ENCODE measurements at regions not wholly inside any gene's neighbourhood (a gene's known extent, or its start where the extent isn't known, plus 50 kb on each side); places are given as distances from the start of the nearest gene placed in this dataset.
"Not testable (repeated sequence)": the region's sequence is repeated elsewhere in the genome, so short reads cannot be mapped to it uniquely, and the experiment has no call there.

DNA sequence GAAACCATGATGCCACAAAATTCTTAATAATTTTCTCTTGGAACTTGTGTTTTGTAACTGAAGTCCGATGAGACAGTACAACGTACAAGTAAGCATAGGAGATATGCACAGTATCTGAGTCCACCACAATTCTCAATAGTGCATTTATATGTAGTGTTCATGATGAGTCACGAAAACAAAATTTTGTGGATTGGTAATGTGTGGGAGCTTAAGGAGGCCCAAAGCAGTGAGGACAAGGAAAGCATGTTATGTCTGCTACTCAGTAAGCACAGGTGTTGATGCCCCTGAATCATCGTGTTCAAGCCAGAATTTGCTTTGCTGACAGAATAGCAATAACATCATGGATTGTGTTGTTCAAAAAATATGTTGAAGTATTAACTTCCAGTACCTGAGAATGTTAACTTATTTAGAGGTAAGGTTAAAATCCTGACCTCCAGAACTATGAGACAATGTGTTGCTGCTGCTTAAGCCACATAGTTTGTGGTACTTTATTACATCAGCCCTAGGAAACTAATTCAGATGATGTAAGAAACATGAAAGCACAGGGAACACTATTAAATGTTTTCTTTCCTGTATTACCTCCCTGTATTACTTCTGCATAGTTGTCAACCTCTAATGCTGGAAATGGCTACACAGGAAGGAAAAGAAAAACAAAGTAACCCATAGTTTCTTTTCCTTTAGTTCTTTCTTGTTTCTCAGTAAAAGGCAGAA, 201.3 kb downstream of the SLITRK6 start:
- FAIRE-seq = no peak

DNA sequence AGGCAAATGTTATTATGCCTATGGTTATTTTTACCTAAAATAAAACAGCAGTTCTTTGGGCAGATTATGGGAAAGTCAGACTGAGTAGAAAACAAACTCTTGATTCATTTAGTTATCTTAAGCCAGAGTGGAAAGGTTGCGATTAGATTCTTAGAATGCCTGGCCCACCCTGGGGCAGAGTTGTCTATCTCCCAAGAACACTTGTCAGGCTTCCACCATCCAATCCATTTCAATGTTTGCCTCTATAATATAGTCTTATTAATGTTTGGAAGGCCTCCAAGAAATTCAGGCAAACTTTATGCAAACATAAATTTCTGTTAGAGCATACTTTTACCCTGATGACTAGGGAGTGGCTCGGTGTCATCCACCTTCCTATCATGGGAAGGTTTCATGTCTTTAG, 207.0 kb downstream of the SLITRK6 start:
- no peak for FAIRE-seq

DNA sequence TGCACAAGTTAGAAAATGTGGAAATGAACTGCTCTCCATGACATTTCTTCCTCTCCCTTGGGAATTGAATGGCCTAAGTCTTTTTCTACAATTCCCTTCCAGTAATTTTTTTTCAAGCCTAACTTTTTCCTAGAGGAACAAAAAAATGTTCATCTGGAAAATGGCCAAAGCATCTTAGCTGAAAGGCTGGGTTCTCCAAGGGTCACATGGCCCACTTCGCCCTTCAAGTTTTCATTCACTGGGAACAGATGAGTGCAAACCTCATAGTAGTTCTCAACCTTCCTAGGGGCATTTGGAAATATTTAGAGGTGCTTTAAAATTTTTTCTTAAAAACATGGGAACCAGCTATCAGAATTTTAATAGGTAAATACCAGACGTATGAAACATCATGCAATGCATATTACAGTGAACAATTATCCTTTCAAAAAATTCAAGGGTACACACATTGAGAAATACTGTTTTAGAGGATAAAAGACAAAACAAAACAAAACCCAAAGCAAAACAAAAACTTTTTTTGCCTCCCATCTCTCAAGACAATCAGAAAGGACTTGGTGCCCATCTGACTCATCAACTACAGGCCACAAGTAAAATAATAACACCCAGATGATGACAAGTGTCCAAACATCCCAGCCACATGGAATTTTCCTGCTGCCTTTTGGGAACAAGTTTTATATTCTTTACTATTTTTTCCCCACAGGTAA, 208.8 kb downstream of the SLITRK6 start:
- FAIRE-seq = no peak

DNA sequence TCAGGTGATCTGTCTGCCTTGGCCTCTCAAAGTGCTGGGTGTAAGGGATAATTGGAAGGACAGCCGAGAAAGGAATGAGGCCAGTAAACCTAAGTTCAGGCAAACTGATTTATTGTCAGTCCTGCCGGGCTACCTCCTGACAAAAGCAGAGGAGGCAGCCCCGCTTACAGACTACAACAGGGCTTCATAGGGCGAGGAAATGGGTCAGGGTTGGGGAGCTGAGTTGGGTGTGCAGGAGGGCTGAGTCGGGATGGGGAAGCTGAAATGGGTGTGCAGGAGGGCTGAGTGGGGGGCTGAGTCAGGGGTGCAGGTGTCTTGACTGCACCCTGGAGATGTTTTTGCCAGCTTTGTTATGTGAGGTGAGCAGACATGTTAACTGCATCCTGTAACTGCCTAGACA, 210.2 kb downstream of the SLITRK6 start:
- no peak for FAIRE-seq

DNA sequence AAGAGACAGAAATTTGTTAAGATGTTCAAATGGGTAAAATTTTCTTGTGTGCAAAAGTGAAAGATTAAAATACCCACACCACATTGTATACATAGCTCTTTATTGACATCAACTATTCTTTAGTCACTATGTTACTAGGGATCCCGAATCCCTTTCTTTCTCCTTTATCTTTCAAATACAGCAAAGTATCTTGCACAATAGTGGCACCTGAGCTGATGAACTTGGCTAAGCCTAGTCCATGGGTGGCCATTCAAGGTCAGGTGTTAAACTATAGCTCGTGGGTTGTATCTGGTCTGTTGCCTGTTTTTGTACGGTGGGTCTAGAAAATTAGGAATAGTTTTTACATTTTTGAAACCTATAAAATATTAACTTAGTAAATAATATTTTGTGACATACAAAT, 210.9 kb downstream of the SLITRK6 start:
- FAIRE-seq = no peak

DNA sequence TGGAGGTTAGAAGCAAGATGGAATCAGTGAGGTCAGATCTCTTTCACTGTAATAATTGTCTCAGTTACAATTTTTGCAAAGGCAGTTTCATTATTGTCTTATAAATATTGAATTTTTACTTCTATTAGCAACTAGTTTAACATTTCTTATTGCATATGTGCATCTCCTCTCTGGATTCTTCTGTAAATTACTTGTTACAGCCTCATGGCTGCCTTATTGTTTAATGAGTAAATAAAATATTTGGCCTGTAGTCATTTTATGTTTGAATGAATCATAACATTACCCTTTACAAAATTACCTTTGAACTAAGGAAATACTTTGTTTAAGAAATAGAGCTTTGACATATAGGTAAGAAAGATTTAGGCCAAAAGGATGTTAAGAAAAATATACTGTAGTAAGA, 212.4 kb downstream of the SLITRK6 start:
- FAIRE-seq = no peak

DNA sequence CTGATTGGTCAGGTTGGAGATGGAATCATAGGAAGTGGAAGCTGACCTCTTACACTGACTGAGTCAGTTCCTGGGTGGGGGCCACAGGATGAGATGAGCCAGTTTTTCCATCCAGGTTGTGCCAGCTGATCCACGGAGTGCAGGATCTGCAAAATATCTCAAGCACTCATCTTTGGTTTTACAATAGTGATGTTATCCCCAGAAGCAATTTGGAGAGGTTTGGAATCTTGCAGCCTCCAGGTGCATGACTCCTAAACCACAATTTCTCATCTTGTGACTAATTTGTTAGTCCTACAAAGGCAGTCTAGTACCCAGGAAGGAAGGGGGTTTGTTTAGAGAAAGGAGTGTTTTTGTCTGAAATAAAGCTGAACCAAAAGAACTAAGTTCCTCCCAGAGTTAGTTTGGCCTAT, 212.8 kb downstream of the SLITRK6 start:
- FAIRE-seq = no peak

DNA sequence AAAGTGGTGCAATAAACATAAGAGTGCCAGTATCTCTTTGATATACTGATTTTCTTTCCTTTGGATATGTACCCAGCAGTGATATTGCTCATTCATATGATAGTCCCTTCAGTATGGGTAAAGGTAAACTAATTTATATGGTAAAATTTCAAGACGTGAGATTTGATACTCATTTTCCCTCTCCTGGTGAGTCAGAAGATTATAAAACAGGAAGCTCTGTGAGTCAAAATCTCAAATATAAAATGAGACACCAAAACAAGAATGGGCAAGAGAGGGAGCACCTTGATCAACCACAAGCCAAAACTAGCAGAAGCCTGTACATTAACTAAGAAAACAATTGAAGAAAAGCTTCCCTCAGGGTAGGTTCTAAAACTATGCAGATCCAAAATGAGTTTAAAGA, 216.3 kb downstream of the SLITRK6 start:
- FAIRE-seq = no peak

DNA sequence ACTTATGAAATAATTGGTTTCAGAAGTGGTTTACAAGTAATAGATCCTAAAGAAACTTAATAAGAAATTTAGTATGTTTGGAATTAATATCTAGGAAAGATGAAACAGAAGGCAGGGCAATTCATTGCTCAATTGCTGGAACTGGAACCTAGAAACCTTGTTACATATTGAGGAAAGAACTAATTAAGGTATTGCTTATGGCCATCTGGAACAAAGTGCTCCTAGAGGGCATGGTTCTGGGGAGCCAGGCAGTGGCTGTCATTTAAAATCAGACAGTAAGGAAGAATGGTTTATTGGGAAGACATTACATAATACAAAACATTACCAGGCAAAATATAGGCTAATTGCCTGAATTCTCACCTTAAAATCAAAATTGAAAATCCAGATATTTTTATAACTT, 224.1 kb downstream of the SLITRK6 start:
- FAIRE-seq = no peak

DNA sequence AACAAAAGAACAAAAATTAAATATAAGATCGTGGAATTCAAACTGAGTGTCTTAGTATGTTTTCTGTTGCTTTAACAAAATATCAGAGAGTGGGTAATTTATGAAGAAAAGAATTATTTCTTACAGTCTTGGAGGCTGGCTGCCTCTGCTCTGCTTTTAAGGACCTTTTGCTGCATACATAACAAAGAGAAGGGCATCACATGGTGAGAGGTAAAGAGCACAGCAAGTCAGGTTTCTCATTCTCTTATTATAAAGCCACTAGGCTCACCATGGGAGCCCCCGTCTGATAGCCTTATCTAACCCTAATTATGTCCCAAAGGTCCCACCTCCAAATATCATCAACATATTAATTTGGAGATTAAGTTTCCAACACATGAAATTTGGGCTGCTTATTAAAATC, 231.3 kb downstream of the SLITRK6 start:
- no peak for FAIRE-seq

DNA sequence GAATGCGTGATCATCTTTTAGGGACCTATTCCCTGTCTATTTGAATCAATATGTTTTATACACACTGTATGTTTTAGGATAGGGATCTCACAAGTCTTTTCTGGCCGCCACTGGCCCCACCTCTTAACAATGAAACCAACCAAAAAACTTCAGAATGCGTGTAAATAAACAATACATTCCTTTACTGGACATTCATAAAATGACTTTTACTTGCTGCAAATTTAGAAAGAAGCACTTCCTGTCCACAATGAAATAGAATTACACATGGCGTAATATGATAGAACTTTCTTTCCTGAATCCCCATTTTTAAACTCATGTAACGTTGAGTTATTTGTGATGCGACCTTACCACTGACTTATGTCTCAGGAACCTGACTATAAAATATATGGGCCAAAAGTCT, 233.6 kb downstream of the SLITRK6 start:
- FAIRE-seq = no peak

DNA sequence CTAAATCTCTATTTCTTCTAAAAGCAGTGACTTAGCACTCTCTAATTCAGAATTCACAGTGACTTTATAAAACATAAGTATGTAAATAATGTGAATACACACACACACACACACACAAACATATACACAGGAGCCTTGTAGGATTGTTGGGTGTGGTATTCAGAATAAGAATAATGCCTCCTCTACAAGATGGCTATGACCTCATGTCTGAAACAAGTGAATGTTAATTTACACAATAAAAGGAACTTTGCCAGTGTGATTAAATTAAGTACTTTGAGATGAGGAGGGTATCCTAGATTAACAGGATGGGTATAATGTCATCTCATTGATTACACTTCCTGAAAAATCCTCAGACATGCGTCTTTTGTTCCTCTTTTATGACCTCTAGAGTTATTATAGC, 234.6 kb downstream of the SLITRK6 start:
- FAIRE-seq = no peak

DNA sequence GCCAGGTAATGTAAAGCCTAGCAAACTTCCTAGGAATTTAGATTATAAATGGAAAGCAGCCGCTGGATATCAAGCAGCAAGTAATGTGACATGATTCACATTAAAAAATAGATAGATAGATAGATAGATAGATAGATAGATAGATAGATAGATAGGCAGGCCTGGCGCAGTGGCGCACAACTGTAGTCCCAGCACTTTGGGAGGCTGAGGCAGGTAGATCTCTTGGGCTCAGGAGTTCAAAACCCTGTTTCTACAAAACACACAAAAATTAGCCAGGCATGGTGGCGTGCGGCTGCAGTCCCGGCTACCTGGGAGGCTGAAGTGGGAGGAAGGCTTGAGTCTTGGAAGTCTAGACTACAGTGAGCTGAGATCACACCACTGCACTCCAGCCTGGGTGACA, 236.9 kb downstream of the SLITRK6 start:
- FAIRE-seq = no peak

DNA sequence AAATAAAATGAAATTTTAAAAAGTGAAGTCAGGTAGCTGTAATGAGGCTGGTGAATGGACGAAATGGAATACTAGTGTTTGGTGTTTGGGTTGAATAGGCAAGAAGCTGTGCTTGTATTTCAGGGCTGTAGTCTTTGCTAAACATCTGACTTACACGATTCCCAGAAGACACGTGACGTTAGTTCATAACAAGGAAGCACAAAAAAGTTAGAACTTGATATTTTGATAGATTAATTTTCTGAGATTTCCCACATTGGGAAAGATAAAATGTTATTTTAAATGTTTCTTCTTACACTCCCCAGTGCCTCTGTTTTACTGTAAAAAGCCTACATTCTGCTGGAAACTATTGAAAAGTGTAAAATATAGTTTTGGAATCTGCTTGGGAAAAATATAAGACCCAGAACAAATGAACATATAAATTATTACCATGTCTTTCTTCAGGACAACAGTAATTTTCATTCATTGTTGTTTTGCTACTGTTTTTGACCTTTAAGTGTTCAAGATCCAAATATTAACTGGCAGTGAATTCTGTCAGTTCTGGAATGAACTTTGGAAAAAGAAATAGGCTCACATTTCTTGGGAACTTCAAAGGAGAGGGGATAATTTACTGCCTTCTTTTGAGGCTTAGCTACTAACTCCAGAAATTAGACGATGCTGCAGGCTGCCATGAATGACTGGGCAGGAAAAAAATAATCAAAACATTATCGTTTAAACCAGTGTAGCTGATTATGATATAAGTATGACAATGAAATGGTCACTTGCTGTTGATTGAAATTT, 241.3 kb downstream of the SLITRK6 start:
- no peak for FAIRE-seq

DNA sequence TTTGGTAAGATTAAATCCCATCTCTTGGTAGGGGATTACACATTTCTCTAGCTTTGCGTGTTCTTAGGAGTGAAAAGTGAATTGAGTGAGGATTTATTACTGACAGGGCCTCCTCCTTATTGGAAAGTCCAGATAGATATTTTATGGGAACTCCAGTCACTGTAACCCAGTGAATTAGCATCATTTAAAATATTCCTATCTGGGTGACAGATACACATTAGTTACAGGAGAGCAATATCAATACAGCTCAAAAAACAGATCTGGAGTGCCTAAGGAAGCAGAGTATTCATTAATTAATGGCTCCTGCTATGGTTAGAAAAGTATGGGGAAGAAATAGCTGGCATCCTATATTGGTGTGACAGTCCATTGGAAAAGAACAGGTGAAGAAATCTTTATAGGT, 248.2 kb downstream of the SLITRK6 start:
- FAIRE-seq = no peak

DNA sequence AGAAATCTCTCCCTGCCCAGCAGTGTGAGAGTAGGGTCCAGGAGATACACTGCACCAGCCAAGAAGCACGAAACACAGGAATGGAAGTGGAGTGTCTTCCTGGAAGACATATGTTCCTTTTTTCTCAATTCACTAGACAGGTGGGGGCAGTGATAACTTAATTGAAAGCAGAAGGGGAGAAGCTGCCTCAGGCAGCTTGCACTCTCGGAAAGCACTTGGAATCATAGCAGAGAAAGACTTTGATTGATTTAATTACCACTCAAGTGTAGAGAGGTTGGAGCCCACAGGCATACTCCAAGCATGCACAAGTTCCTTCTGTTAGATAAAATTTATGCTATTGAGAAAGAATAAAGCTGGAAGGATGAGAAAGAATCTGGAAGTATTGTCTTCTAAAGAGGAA, 249.4 kb downstream of the SLITRK6 start:
- no peak for FAIRE-seq

DNA sequence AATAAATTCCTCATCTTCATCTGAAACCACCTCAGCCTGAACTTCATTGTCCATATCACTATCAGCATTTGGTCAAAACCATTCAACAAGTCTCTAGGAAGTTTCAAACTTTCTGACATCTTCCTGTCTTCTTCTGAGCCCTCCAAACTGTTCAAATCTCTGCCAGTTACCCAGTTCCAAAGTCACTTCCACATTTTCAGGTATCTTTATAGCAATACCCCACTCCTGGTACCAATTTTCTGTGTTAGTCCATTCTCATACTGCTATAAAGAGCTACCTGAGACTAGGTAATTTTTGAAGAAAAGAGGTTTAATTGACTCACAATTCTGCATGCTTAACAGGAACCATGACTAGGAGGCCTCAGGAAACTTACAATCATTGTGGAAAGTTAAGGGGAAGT, 250.4 kb downstream of the SLITRK6 start:
- not testable (repeated sequence) for FAIRE-seq

DNA sequence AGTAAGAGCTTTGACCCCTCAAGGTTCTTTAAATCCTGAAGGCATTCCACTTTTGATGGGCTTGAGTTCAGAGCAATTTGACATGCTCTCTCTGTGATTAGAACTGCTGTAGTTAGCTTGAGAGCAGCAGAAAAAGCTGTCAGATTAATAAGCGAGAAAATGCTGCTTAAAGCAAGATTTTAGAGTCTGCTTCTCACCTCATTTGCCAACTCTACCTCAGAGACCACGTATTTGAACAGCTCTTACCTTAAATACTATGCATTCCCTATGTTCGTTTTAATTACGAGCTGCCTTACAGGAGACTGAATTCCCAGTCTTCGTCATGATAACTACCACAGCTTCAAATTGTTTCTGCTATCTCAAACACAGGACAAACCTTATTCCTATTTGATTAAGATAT, 253.4 kb downstream of the SLITRK6 start:
- no peak for FAIRE-seq

DNA sequence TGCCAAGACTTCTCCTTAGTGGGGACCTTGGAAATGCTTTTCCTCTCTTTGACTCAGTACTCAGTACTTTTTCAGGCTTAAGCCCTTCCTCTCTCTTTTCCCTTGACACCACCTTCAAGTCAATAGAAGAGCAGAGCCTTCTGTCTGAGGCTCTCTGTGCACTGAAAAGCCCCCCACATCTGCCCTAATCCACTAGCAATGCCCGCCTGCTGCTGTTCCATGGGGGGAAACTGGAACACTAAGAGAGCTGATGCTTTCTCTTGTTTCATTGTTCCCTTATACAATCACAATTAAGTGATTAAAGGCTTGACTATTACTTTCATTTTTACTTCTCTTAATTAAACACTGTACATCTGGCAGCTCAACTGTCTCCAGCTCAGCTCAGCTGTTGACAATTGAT, 254.5 kb downstream of the SLITRK6 start:
- no peak for FAIRE-seq

DNA sequence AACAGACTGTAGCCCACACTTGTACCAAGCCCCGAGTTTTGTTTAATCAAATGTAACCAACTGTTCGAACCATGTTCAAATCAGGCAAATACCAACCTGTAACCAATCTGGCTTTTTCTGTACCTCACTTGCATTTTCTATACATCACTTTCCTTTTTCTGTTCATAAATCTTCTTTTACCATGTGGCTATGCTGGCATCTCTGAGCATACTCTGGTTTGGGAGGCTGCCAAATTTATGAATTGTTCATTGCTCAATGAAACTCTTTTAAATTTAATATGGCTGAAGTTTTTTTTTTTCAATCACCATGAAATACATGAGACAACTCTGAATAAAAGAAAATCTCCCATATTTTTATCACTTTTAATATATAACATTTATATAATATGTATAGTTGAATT, 256.1 kb downstream of the SLITRK6 start:
- FAIRE-seq = no peak

DNA sequence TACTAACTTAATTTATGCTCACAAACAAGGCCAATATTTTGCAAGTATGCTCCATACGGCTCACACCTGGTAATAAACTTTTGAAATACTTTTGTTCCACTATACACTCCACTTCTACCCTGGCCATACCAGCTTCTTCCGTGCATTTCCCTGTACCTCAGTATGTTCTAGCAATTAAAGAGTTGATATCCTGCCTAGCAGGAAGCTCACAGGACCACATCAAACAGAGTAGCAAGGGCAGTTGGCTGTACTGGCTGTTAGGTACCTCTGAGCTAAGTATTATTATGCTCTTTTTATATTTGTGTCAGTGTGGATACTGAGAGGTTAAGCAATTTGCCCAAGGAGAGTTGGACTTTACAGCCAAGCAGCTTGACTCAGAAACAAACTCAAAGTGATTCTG, 257.7 kb downstream of the SLITRK6 start:
- FAIRE-seq = no peak

DNA sequence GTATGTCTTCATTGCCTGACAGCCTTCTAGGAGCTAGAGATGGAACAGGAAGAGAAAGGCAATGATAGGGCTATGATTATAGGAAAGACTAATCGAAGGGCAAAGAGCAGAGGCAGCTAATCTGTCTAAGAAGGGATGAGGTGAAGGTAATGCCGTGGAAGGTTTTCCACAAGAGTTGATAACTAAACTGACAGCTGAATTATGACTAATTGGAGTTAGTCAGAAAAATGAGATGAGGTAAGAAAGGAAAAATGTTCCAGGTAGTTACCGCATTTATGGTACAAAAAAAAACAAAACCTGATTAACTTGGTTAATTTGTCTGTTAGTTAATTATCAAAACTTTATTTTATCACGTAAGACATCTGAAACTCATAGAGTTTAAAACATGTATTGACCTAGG, 260.3 kb downstream of the SLITRK6 start:
- no peak for FAIRE-seq

DNA sequence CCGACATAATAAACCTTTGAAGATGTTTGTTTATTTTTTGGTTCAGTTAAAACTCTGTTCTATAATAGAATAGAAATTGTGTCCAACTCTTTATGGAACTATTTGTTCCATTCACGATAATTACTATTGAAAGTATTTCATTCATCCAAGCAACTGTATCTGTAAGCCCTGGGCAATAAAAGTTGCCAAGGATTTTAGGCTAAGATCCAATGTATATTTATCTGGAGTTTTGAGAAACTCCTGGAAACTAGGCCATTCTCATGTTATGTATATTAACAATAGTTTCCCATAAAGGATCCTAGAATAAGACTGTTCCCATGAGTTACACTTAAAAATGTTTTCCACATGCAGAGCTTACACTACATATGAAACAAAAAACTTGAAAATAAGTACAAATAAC, 261.6 kb downstream of the SLITRK6 start:
- FAIRE-seq = no peak

DNA sequence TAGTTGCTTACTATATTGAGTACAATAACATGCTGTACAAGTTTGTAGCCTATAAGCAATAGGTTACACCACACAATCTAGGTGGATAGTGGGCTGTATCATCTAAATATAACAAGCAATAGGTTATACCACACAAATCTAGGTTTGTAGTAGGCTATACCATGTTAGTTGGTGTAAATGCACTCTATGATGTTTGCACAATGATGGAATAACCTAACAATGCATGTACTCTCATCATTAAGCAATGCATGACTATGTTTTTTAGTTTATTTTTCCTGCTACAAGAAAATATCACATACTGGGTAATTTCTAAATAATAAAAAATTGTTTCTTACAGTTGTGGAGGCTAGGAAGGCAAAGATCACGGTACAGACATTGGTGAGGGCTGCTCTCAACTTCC, 262.5 kb downstream of the SLITRK6 start:
- FAIRE-seq = no peak
